ENCODE measurements at regions not wholly inside any gene's neighbourhood (a gene's known extent, or its start where the extent isn't known, plus 50 kb on each side); places are given as distances from the start of the nearest gene placed in this dataset.
"Not testable (repeated sequence)": the region's sequence is repeated elsewhere in the genome, so short reads cannot be mapped to it uniquely, and the experiment has no call there.

- H3K4me3 ChIP-seq: no peak overlapping the region
- H3K4me1 ChIP-seq (ENCODE audit: control insufficient read depth in 5 of 5, insufficient read depth in 5 of 5, low read length in 5 of 5): no peaks in the 10 kb centered on the region
- TF ChIP-seq, protein P1, sequence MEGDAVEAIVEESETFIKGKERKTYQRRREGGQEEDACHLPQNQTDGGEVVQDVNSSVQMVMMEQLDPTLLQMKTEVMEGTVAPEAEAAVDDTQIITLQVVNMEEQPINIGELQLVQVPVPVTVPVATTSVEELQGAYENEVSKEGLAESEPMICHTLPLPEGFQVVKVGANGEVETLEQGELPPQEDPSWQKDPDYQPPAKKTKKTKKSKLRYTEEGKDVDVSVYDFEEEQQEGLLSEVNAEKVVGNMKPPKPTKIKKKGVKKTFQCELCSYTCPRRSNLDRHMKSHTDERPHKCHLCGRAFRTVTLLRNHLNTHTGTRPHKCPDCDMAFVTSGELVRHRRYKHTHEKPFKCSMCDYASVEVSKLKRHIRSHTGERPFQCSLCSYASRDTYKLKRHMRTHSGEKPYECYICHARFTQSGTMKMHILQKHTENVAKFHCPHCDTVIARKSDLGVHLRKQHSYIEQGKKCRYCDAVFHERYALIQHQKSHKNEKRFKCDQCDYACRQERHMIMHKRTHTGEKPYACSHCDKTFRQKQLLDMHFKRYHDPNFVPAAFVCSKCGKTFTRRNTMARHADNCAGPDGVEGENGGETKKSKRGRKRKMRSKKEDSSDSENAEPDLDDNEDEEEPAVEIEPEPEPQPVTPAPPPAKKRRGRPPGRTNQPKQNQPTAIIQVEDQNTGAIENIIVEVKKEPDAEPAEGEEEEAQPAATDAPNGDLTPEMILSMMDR (IDR thresholded peaks at IDR 0.05; ENCODE audit: control extremely low read depth, extremely low read depth): no peak
- ATAC-seq (ENCODE audit: insufficient read depth, low FRiP score) (no peak), DNase-seq (no peak)
- WGBS, 2 donors: 39 to 44% methylated on average over 3 of the region's 3 CpGs
- H3K27ac ChIP-seq (ENCODE audit: low read depth in 1 of 2, low read length in 1 of 2): no peak overlapping the region
- no peaks in the 10 kb centered on the region for H3K27me3 ChIP-seq (ENCODE audit: control insufficient read depth in 3 of 3, insufficient read depth in 3 of 3, low read length in 2 of 3)
- no peaks in the 10 kb centered on the region for H3K36me3 ChIP-seq (ENCODE audit: control insufficient read depth in 4 of 4, insufficient read depth in 4 of 4, low read length in 4 of 4)
- no peaks in the 10 kb centered on the region for H3K9me3 ChIP-seq (ENCODE audit: control insufficient read depth in 4 of 4, insufficient read depth in 3 of 4, low read length in 3 of 4)
- no peak overlapping the region for H3K9ac ChIP-seq (ENCODE audit: insufficient read depth in 1 of 2, low read length in 2 of 2)
Observed at GRCh38 chr9:89690334-89690912, 85.6 kb downstream of the GADD45G start.

DNA sequence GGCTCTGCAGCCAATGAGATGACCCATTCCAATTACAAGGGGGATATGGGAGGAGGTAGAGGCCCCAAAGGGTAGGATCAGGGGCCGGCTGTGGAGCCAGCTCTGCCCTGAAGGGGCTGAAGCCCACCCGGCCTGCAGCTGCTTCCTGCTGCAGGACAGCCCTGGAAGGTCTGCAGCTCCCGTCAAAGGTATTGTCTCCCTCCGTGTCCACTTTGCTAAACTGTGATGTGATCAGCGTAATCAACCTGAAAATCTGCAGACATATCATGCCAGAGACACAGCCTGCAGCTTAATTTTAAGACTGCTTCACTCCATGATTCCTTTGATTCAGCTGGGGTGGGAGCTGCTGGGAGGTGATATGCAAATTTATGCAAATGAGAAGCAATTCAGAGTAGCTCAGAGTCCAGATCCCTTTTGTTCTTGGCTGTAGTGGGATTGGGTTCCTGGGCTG is 90.7 kb downstream of the GADD45G start:
- no peaks in the 10 kb centered on the region for H3K36me3 ChIP-seq (ENCODE audit: control insufficient read depth in 4 of 4, insufficient read depth in 4 of 4, low read length in 4 of 4)
- H3K9ac ChIP-seq (ENCODE audit: insufficient read depth in 1 of 2, low read length in 2 of 2): no peak overlapping the region
- no peak overlapping the region for H3K4me3 ChIP-seq
- H3K9me3 ChIP-seq (ENCODE audit: control insufficient read depth in 4 of 4, insufficient read depth in 3 of 4, low read length in 3 of 4): peaks cover 0 to 2% (median 0%) of the 10 kb centered on the region in 4 donors
- H3K27me3 ChIP-seq (ENCODE audit: control insufficient read depth in 3 of 3, insufficient read depth in 3 of 3, low read length in 2 of 3): no peaks in the 10 kb centered on the region
- H3K4me1 ChIP-seq (ENCODE audit: control insufficient read depth in 5 of 5, insufficient read depth in 5 of 5, low read length in 5 of 5): no peaks in the 10 kb centered on the region
- 91 to 95% methylated on average over 5 of the region's 5 CpGs for WGBS, 2 donors
- no peak overlapping the region for H3K27ac ChIP-seq (ENCODE audit: low read depth in 1 of 2, low read length in 1 of 2)
- no peak for ATAC-seq (ENCODE audit: insufficient read depth, low FRiP score)
- no peak for DNase-seq
- TF ChIP-seq, protein P1 (IDR thresholded peaks at IDR 0.05; ENCODE audit: control extremely low read depth, extremely low read depth): no peak

- not testable (repeated sequence) for H3K9ac ChIP-seq (ENCODE audit: insufficient read depth in 1 of 2, low read length in 2 of 2); H3K9me3 ChIP-seq (ENCODE audit: control insufficient read depth in 4 of 4, insufficient read depth in 3 of 4, low read length in 3 of 4); DNase-seq; H3K27me3 ChIP-seq (ENCODE audit: control insufficient read depth in 3 of 3, insufficient read depth in 3 of 3, low read length in 2 of 3); H3K27ac ChIP-seq (ENCODE audit: low read depth in 1 of 2, low read length in 1 of 2); H3K36me3 ChIP-seq (ENCODE audit: control insufficient read depth in 4 of 4, insufficient read depth in 4 of 4, low read length in 4 of 4); H3K4me3 ChIP-seq; ATAC-seq (ENCODE audit: insufficient read depth, low FRiP score); H3K4me1 ChIP-seq (ENCODE audit: control insufficient read depth in 5 of 5, insufficient read depth in 5 of 5, low read length in 5 of 5)
- whole genome bisulfite sequencing, 2 donors: 97 to 98% methylated on average over 6 of the region's 6 CpGs
Observed at GRCh38 chr9:89695979-89696378, 91.2 kb downstream of the GADD45G start.

DNA sequence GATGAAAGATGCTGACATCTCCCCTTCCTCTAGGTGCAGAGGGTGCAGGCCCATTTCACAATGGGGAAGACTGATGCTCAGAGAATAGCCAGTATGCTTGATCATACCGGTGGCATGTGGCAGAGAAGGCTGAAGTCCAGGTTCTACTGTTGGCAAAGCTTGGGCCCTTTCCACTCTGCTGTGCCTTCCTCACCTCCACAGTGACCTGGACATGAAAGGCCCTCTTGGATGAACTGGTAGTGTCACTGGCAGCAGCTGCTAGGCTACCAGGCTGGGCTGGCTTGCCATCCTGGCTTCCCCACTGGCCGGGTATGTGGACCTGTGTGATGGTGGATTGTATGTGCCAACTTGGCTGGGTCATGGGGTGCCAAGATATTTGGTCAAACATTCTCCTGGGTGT is 92.0 kb downstream of the GADD45G start:
- Histone ChIP-seq H3K36me3 (ENCODE audit: control insufficient read depth in 4 of 4, insufficient read depth in 4 of 4, low read length in 4 of 4) (no peaks in the 10 kb centered on the region), H3K4me3 (no peak overlapping the region), H3K9ac (ENCODE audit: insufficient read depth in 1 of 2, low read length in 2 of 2) (no peak overlapping the region), H3K9me3 (ENCODE audit: control insufficient read depth in 4 of 4, insufficient read depth in 3 of 4, low read length in 3 of 4) (peaks cover 0 to 2% (median 0%) of the 10 kb centered on the region in 4 donors), H3K27me3 (ENCODE audit: control insufficient read depth in 3 of 3, insufficient read depth in 3 of 3, low read length in 2 of 3) (no peaks in the 10 kb centered on the region), H3K27ac (ENCODE audit: low read depth in 1 of 2, low read length in 1 of 2) (no peak overlapping the region), H3K4me1 (ENCODE audit: control insufficient read depth in 5 of 5, insufficient read depth in 5 of 5, low read length in 5 of 5) (peaks cover 0 to 4% (median 0%) of the 10 kb centered on the region in 5 donors)
- no peak for DNase-seq
- no peak for ATAC-seq (ENCODE audit: insufficient read depth, low FRiP score)
- TF ChIP-seq, protein P1 (IDR thresholded peaks at IDR 0.05; ENCODE audit: control extremely low read depth, extremely low read depth): no peak
- WGBS, 2 donors: 74 to 95% methylated on average over 2 of the region's 2 CpGs
